MM.1S (cell line): ENCODE measurements at regions not wholly inside any gene's neighbourhood (a gene's known extent, or its start where the extent isn't known, plus 50 kb on each side); places are given as distances from the start of the nearest gene placed in this dataset.
"Not testable (repeated sequence)": the region's sequence is repeated elsewhere in the genome, so short reads cannot be mapped to it uniquely, and the experiment has no call there.

Source experiments
- DNase-seq: peaks from one replicate; pipeline ENCODE4 v3.0.0-alpha.2; 2015
- H2AFZ ChIP-seq: fragments of 300-600 bp; sonication (generic); 2 replicates; pipeline ENCODE4 v1.6.0; 2016; ENCODE audit warnings: antibody characterized with exemption, low read length
- H3F3A ChIP-seq: fragments of 300-600 bp; sonication (generic); 2 replicates; pipeline ENCODE4 v1.6.1; 2016; ENCODE audit warnings: mild to moderate bottlenecking, antibody characterized with exemption, low read length, moderate library complexity, mixed read lengths; ENCODE audit not compliant: insufficient read depth
- H3K27ac ChIP-seq: fragments of 300-600 bp; sonication (generic); 2 replicates; pipeline ENCODE4 v1.5.1; 2016; ENCODE audit warnings: mild to moderate bottlenecking, low read length
- H3K27me3 ChIP-seq: fragments of 300-600 bp; sonication (generic); replicated peaks from 2 replicates; pipeline ENCODE4 v1.6.0; 2016; ENCODE audit warnings: low read length; ENCODE audit not compliant: insufficient read depth
- H3K36me3 ChIP-seq: fragments of 300-600 bp; sonication (generic); replicated peaks from 2 replicates; pipeline ENCODE4 v1.6.1; 2016; ENCODE audit warnings: mild to moderate bottlenecking, low read length, mixed read lengths; ENCODE audit not compliant: insufficient read depth
- H3K4me1 ChIP-seq: fragments of 300-600 bp; sonication (generic); 2 replicates; pipeline ENCODE4 v1.6.1; 2016; ENCODE audit warnings: low read length, mixed read lengths
- H3K4me2 ChIP-seq: fragments of 300-600 bp; sonication (generic); 2 replicates; pipeline ENCODE4 v1.6.0; 2016; ENCODE audit warnings: low read depth, low read length
- H3K4me3 ChIP-seq: fragments of 300-600 bp; sonication (generic); 2 replicates; pipeline ENCODE4 v1.5.1; 2016; ENCODE audit warnings: low read length, mixed read lengths
- H3K79me2 ChIP-seq: fragments of 300-600 bp; sonication (generic); 2 replicates; pipeline ENCODE4 v1.6.1; 2016; ENCODE audit warnings: mixed run types, low read length, mixed read lengths
- H3K9ac ChIP-seq: fragments of 300-600 bp; sonication (generic); 2 replicates; pipeline ENCODE4 v1.6.1; 2016; ENCODE audit warnings: low read length, mixed read lengths
- H3K9me2 ChIP-seq: fragments of 300-600 bp; sonication (generic); replicated peaks from 2 replicates; pipeline ENCODE4 v1.6.1; 2016; ENCODE audit warnings: mild to moderate bottlenecking, low read length, mixed read lengths; ENCODE audit not compliant: insufficient read depth
- H3K9me3 ChIP-seq: fragments of 300-600 bp; sonication (generic); replicated peaks from 2 replicates; pipeline ENCODE4 v1.6.1; 2016; ENCODE audit warnings: mild to moderate bottlenecking, low read length, mixed read lengths; ENCODE audit not compliant: insufficient read depth
- H4K20me1 ChIP-seq: fragments of 300-600 bp; sonication (generic); 2 replicates; pipeline ENCODE4 v1.6.1; 2016; ENCODE audit warnings: mild to moderate bottlenecking, low read length, moderate library complexity, mixed read lengths; ENCODE audit not compliant: insufficient read depth
- CTCF ChIP-seq: fragments of 300-600 bp; sonication (generic); IDR thresholded peaks from 2 replicates; pipeline ENCODE4 v1.5.1; 2016; ENCODE audit warnings: antibody characterized with exemption, low read length, mixed read lengths
- EZH2 ChIP-seq: fragments of 300-600 bp; sonication (generic); optimal IDR thresholded peaks from 2 replicates; pipeline ENCODE3; 2017; ENCODE audit warnings: low read depth, mild to moderate bottlenecking, antibody characterized with exemption, low read length, mixed read lengths
- EZH2phosphoT487 ChIP-seq: fragments of 300-600 bp; sonication (generic); IDR thresholded peaks from 2 replicates; pipeline ENCODE4 v1.6.1; 2018; ENCODE audit warnings: antibody characterized with exemption, low read length

GRCh38 chr5:173391031-173391430 lies 62.8 kb upstream of the STC2 start:
- no peaks in the 10 kb centered on the region for H3K27me3 ChIP-seq
- no peaks in the 10 kb centered on the region for H3F3A ChIP-seq
- H3K9ac ChIP-seq: no peak overlapping the region
- no peaks in the 10 kb centered on the region for H4K20me1 ChIP-seq
- H3K4me2 ChIP-seq: no peak overlapping the region
- H2AFZ ChIP-seq: no peak overlapping the region
- H3K4me3 ChIP-seq: no peak overlapping the region
- H3K27ac ChIP-seq: no peak overlapping the region
- no peaks in the 10 kb centered on the region for H3K9me2 ChIP-seq
- no peaks in the 10 kb centered on the region for H3K4me1 ChIP-seq
- H3K9me3 ChIP-seq: no peaks in the 10 kb centered on the region
- no peaks in the 10 kb centered on the region for H3K79me2 ChIP-seq
- TF ChIP-seq EZH2phosphoT487 (no peak), EZH2 (no peak), CTCF (no peak)
- no peak for DNase-seq
- H3K36me3 ChIP-seq: no peaks in the 10 kb centered on the region

GRCh38 chr5:173387293-173387692 lies 59.1 kb upstream of the STC2 start:
- H3K4me2 ChIP-seq, H3K4me3 ChIP-seq: not testable (repeated sequence)

GRCh38 chr5:173385832-173386360 lies 57.7 kb upstream of the STC2 start:
- TF ChIP-seq EZH2phosphoT487: no peak
- TF ChIP-seq EZH2: no peak
- no peak for TF ChIP-seq CTCF
- Histone ChIP-seq H3K4me2 (no peak overlapping the region), H3K4me1 (no peaks in the 10 kb centered on the region), H3K9ac (no peak overlapping the region), H3K27me3 (no peaks in the 10 kb centered on the region), H3K79me2 (no peaks in the 10 kb centered on the region), H4K20me1 (no peaks in the 10 kb centered on the region), H3K4me3 (no peak overlapping the region), H3K9me2 (no peaks in the 10 kb centered on the region), H3F3A (no peaks in the 10 kb centered on the region), H3K9me3 (no peaks in the 10 kb centered on the region), H3K36me3 (no peaks in the 10 kb centered on the region), H2AFZ (no peak overlapping the region), H3K27ac (no peak overlapping the region)
- DNase-seq: no peak

More at GRCh38 chr5:173387293-173387692, 59.1 kb upstream of the STC2 start:
- H3K9me3 ChIP-seq, H3F3A ChIP-seq, H3K36me3 ChIP-seq, H4K20me1 ChIP-seq, H3K79me2 ChIP-seq, DNase-seq, H3K9ac ChIP-seq, H3K4me1 ChIP-seq, H3K27me3 ChIP-seq, H3K9me2 ChIP-seq, H3K27ac ChIP-seq, H2AFZ ChIP-seq: not testable (repeated sequence)

GRCh38 chr5:173383711-173384110 lies 55.5 kb upstream of the STC2 start:
- Histone ChIP-seq H3K27ac (no peak overlapping the region), H3K9me2 (no peaks in the 10 kb centered on the region), H3K4me1 (no peaks in the 10 kb centered on the region), H3K4me2 (no peak overlapping the region), H3K79me2 (no peaks in the 10 kb centered on the region), H2AFZ (no peak overlapping the region), H3K27me3 (no peaks in the 10 kb centered on the region), H3K9me3 (no peaks in the 10 kb centered on the region), H3K9ac (no peak overlapping the region), H3K36me3 (no peaks in the 10 kb centered on the region), H4K20me1 (no peaks in the 10 kb centered on the region), H3F3A (no peaks in the 10 kb centered on the region), H3K4me3 (no peak overlapping the region)
- no peak for DNase-seq
- TF ChIP-seq CTCF: no peak
- no peak for TF ChIP-seq EZH2phosphoT487
- TF ChIP-seq EZH2: no peak
